SK-N-MC (cell line): ENCODE measurements at regions not wholly inside any gene's neighbourhood (a gene's known extent, or its start where the extent isn't known, plus 50 kb on each side); places are given as distances from the start of the nearest gene placed in this dataset.

Source experiments
- EZH2 ChIP-seq: fragments of 200-600 bp; sonication (generic); IDR thresholded peaks from one replicate; pipeline ENCODE4 v1.6.1; 2017; ENCODE audit warnings: antibody characterized with exemption
- FOXP2 ChIP-seq: optimal IDR thresholded peaks from 2 replicates; pipeline ENCODE3; 2011; ENCODE audit warnings: mild to moderate bottlenecking, moderate library complexity; ENCODE audit not compliant: insufficient read depth; ENCODE audit errors: extremely low read length, control extremely low read depth
- POLR2AphosphoS5 ChIP-seq: IDR thresholded peaks from 2 replicates; pipeline ENCODE4 v1.6.1; 2012; ENCODE audit warnings: mild to moderate bottlenecking, low read depth, low read length, borderline replicate concordance

- TF ChIP-seq EZH2 (no peak), POLR2AphosphoS5 (no peak), FOXP2 (no peak)
Measured at GRCh38 chr4:14364953-14365536, 637.2 kb upstream of the CPEB2 start.
